GM23338 (cell line): ENCODE measurements at regions not wholly inside any gene's neighbourhood (a gene's known extent, or its start where the extent isn't known, plus 50 kb on each side); places are given as distances from the start of the nearest gene placed in this dataset.

Experiments
- ATAC-seq: fragments of 200-7000 bp; cut with Tn5 transposase; 3 replicates; pipeline ENCODE4 v1.9.1; 2020
- DNase-seq: peaks from one replicate; pipeline ENCODE4 v3.0.0-alpha.2; 2015; ENCODE audit warnings: low spot score
- H2AFZ ChIP-seq: fragments of 200-600 bp; sonication (generic); 2 replicates; pipeline ENCODE4 v1.8.0; 2016; ENCODE audit warnings: antibody characterized with exemption, mild to moderate bottlenecking, moderate library complexity
- H3F3A ChIP-seq: fragments of 200-600 bp; sonication (generic); replicated peaks from 2 replicates; pipeline ENCODE4 v1.8.0; 2017; ENCODE audit warnings: antibody characterized with exemption, mixed run types, low read depth
- H3K27ac ChIP-seq: fragments of 200-600 bp; sonication (generic); 2 replicates; pipeline ENCODE4 v1.6.1; 2016; ENCODE audit warnings: low read depth
- H3K27me3 ChIP-seq: fragments of 200-600 bp; sonication (generic); 2 replicates; pipeline ENCODE4 v1.8.0; 2016; ENCODE audit warnings: mild to moderate bottlenecking, mixed run types, moderate library complexity; ENCODE audit not compliant: insufficient read depth
- H3K36me3 ChIP-seq: fragments of 200-600 bp; sonication (generic); 2 replicates; pipeline ENCODE4 v1.8.0; 2016; ENCODE audit warnings: mild to moderate bottlenecking; ENCODE audit not compliant: insufficient read depth
- H3K4me1 ChIP-seq: fragments of 200-600 bp; sonication (generic); 2 replicates; pipeline ENCODE4 v1.8.0; 2016; ENCODE audit warnings: mild to moderate bottlenecking, moderate library complexity; ENCODE audit not compliant: insufficient read depth
- H3K4me2 ChIP-seq: fragments of 200-600 bp; sonication (generic); 2 replicates; pipeline ENCODE4 v1.7.1; 2017; ENCODE audit warnings: mixed run types
- H3K4me3 ChIP-seq: fragments of 200-600 bp; sonication (generic); 2 replicates; pipeline ENCODE4 v1.6.1; 2016; ENCODE audit warnings: mixed run types
- H3K79me2 ChIP-seq: fragments of 200-600 bp; sonication (generic); replicated peaks from 2 replicates; pipeline ENCODE4 v1.8.0; 2017; ENCODE audit warnings: mild to moderate bottlenecking; ENCODE audit not compliant: insufficient read depth
- H3K9me2 ChIP-seq: fragments of 200-600 bp; sonication (generic); 2 replicates; pipeline ENCODE4 v1.8.0; 2017; ENCODE audit not compliant: insufficient read depth
- H4K20me1 ChIP-seq: fragments of 200-600 bp; sonication (generic); replicated peaks from 2 replicates; pipeline ENCODE4 v1.8.0; 2017; ENCODE audit warnings: mild to moderate bottlenecking; ENCODE audit not compliant: insufficient read depth
- H3K27ac Mint-ChIP-seq: 2 replicates; pipeline ENCODE4 v1.8.0; 2020; ENCODE audit warnings: inconsistent platforms, mild to moderate bottlenecking, moderate library complexity, mixed read lengths
- H3K27me3 Mint-ChIP-seq: 3 replicates; pipeline ENCODE4 v1.8.0; 2022; ENCODE audit warnings: low read depth, mild to moderate bottlenecking, moderate library complexity, mixed read lengths, inconsistent platforms; ENCODE audit not compliant: insufficient read depth, poor library complexity
- H3K36me3 Mint-ChIP-seq: 3 replicates; pipeline ENCODE4 v1.8.0; 2021; ENCODE audit warnings: low read depth, mild to moderate bottlenecking, inconsistent platforms, moderate library complexity, mixed read lengths
- H3K4me1 Mint-ChIP-seq: 3 replicates; pipeline ENCODE4 v1.8.0; 2020; ENCODE audit warnings: mild to moderate bottlenecking, inconsistent platforms, mixed read lengths
- H3K4me3 Mint-ChIP-seq: 3 replicates; pipeline ENCODE4 v1.8.0; 2021; ENCODE audit warnings: moderate library complexity, mild to moderate bottlenecking, inconsistent platforms, mixed read lengths
- H3K9me3 Mint-ChIP-seq: 3 replicates; pipeline ENCODE4 v1.8.0; 2020; ENCODE audit warnings: moderate library complexity, mild to moderate bottlenecking, inconsistent platforms, mixed read lengths
- CREB1 ChIP-seq: fragments of 250-450 bp; sonication (Bioruptor Pico); IDR thresholded peaks from 2 replicates; pipeline ENCODE4 v1.5.0; 2020; ENCODE audit warnings: low read depth, mild to moderate bottlenecking, moderate library complexity
- CTCF ChIP-seq, 2 experiments: fragments of 200-600 bp in 1 of 2; sonication (generic) in 1 of 2; conservative IDR thresholded peaks; 2 replicates each; pipeline versions ENCODE4 v1.5.1 to v1.6.1; 2016 to 2017; ENCODE audit warnings: antibody characterized with exemption in 2 of 2, low read depth in 2 of 2, mild to moderate bottlenecking in 2 of 2, moderate library complexity in 1 of 2
- EZH2 ChIP-seq: fragments of 200-600 bp; sonication (generic); IDR thresholded peaks from one replicate; pipeline ENCODE4 v1.8.0; 2017; ENCODE audit warnings: antibody characterized with exemption, mild to moderate bottlenecking, low read depth; ENCODE audit not compliant: unreplicated experiment
- EZH2phosphoT487 ChIP-seq: fragments of 200-600 bp; sonication (generic); IDR thresholded peaks from one replicate; pipeline ENCODE4 v1.8.1; 2018; ENCODE audit warnings: antibody characterized with exemption; ENCODE audit not compliant: unreplicated experiment
- JUNB ChIP-seq: IDR thresholded peaks from one replicate; pipeline ENCODE4 v1.6.1; 2016; ENCODE audit warnings: antibody characterized with exemption; ENCODE audit not compliant: unreplicated experiment
- NANOG ChIP-seq: IDR thresholded peaks from 2 replicates; pipeline ENCODE4 v1.6.1; 2016; ENCODE audit warnings: antibody characterized with exemption, borderline replicate concordance
- POLR2AphosphoS5 ChIP-seq: IDR thresholded peaks from 2 replicates; pipeline ENCODE4 v1.6.1; 2016; ENCODE audit warnings: antibody characterized with exemption, low read depth
- REST ChIP-seq: IDR thresholded peaks from one replicate; pipeline ENCODE4 v1.6.1; 2018; ENCODE audit warnings: antibody characterized with exemption; ENCODE audit not compliant: unreplicated experiment
- STAT1 ChIP-seq: IDR thresholded peaks from one replicate; pipeline ENCODE4 v1.6.1; 2016; ENCODE audit warnings: antibody characterized with exemption; ENCODE audit not compliant: unreplicated experiment
- ZNF114 ChIP-seq: fragments of 250-450 bp; sonication (Bioruptor Pico); IDR thresholded peaks from 2 replicates; pipeline ENCODE4 v1.5.0; 2020; ENCODE audit warnings: mild to moderate bottlenecking, moderate library complexity
- ZNF331 ChIP-seq: fragments of 250-450 bp; sonication (Bioruptor Pico); IDR thresholded peaks from 2 replicates; pipeline ENCODE4 v1.5.0; 2020; ENCODE audit warnings: low read depth, mild to moderate bottlenecking, moderate library complexity
- TF ChIP-seq, protein P1 (sequence below): IDR thresholded peaks from 2 replicates; pipeline ENCODE4 v1.6.1; 2016; ENCODE audit warnings: antibody characterized with exemption

DNA sequence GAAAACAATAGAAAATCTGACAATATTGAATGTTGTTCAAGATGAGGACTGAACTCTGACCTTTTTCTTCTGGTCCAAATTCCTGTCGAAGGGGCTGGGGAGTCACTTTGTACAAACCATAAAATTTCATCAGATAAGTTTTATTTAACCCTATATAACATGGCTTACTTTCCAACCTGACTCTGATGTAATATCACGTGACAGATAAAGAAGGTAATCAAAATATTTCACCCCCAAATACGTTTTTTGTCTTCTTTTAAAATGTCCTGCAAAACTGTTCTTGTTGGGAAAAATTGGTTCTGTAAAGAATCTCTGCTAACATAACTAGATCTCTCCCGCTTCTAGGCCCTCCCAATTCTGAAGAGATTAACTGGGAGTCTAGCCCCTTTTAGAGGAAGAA lies 90.9 kb upstream of the MDFIC start:
- H3K27me3 ChIP-seq, result no peaks in the 10 kb centered on the region
- Mint-ChIP-seq H3K27me3 (peaks cover 3% of the 10 kb centered on the region), H3K4me1 (peaks cover under 1% of the 10 kb centered on the region; the same call in 2 of the 3 replicates), H3K9me3 (peaks cover 13% of the 10 kb centered on the region; the same call in 2 of the 3 replicates), H3K36me3 (peaks cover 16% of the 10 kb centered on the region; the same call in 2 of the 3 replicates), H3K4me3 (no peak overlapping the region), H3K27ac (no peak overlapping the region)
- TF ChIP-seq CREB1 (CRISPR knock-in tag) (no peak), EZH2 (no peak)
- H3K36me3 ChIP-seq, result no peaks in the 10 kb centered on the region
- H4K20me1 ChIP-seq, result no peaks in the 10 kb centered on the region
- no peaks in the 10 kb centered on the region for H3K4me1 ChIP-seq
- H3K79me2 ChIP-seq, result no peaks in the 10 kb centered on the region
- no peak overlapping the region for H3K4me3 ChIP-seq
- DNase-seq (no peak), ATAC-seq (no peak)
- no peak overlapping the region for H3K4me2 ChIP-seq
- no peak overlapping the region for H2AFZ ChIP-seq
- H3F3A ChIP-seq, result no peaks in the 10 kb centered on the region
- no peaks in the 10 kb centered on the region for H3K9me2 ChIP-seq
- H3K27ac ChIP-seq, result no peak overlapping the region

GRCh38 chr7:114832906-114833595 lies 88.8 kb upstream of the MDFIC start:
- Mint-ChIP-seq H3K4me1 (no peaks in the 10 kb centered on the region), H3K36me3 (no peaks in the 10 kb centered on the region), H3K27ac (no peak overlapping the region), H3K4me3 (no peak overlapping the region), H3K27me3 (peaks cover 4% of the 10 kb centered on the region), H3K9me3 (no peaks in the 10 kb centered on the region)
- Histone ChIP-seq H3K27me3 (no peaks in the 10 kb centered on the region), H3K4me3 (no peak overlapping the region), H3K4me1 (no peaks in the 10 kb centered on the region), H3K9me2 (no peaks in the 10 kb centered on the region), H3K4me2 (no peak overlapping the region), H4K20me1 (no peaks in the 10 kb centered on the region), H3K36me3 (no peaks in the 10 kb centered on the region), H3F3A (no peaks in the 10 kb centered on the region), H3K79me2 (no peaks in the 10 kb centered on the region), H3K27ac (no peak overlapping the region), H2AFZ (no peak overlapping the region)
- DNase-seq (no peak), ATAC-seq (no peak)
- no peak for TF ChIP-seq EZH2phosphoT487
- TF ChIP-seq NANOG, result no peak
- TF ChIP-seq REST, result no peak
- TF ChIP-seq POLR2AphosphoS5, result no peak
- TF ChIP-seq ZNF114 (CRISPR knock-in tag), result no peak
- no peak for TF ChIP-seq ZNF331 (CRISPR knock-in tag)
- TF ChIP-seq, protein P1, sequence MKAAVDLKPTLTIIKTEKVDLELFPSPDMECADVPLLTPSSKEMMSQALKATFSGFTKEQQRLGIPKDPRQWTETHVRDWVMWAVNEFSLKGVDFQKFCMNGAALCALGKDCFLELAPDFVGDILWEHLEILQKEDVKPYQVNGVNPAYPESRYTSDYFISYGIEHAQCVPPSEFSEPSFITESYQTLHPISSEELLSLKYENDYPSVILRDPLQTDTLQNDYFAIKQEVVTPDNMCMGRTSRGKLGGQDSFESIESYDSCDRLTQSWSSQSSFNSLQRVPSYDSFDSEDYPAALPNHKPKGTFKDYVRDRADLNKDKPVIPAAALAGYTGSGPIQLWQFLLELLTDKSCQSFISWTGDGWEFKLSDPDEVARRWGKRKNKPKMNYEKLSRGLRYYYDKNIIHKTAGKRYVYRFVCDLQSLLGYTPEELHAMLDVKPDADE, result no peak
- TF ChIP-seq STAT1, result no peak
- TF ChIP-seq JUNB, result no peak
- TF ChIP-seq CTCF (conservative IDR thresholded peaks at IDR 0.05; ENCODE audit: low read depth in 2 of 2), result no peak
